KMS-11 (cell line): ENCODE measurements at regions not wholly inside any gene's neighbourhood (a gene's known extent, or its start where the extent isn't known, plus 50 kb on each side); places are given as distances from the start of the nearest gene placed in this dataset.

Source experiments
- H2AFZ ChIP-seq: fragments of 200-600 bp; sonication (generic); 2 replicates; pipeline ENCODE4 v1.6.1; 2016; ENCODE audit warnings: antibody characterized with exemption, mixed run types, low read depth
- H3K27ac ChIP-seq: fragments of 200-600 bp; sonication (generic); 2 replicates; pipeline ENCODE4 v1.6.1; 2016; ENCODE audit warnings: mild to moderate bottlenecking, mixed run types
- H3K27me3 ChIP-seq: fragments of 200-600 bp; sonication (generic); 2 replicates; pipeline ENCODE4 v1.6.1; 2017; ENCODE audit warnings: mild to moderate bottlenecking, low read depth, mixed run types, moderate library complexity; ENCODE audit not compliant: insufficient read depth
- H3K36me3 ChIP-seq: fragments of 200-600 bp; sonication (generic); 2 replicates; pipeline ENCODE4 v1.6.1; 2017; ENCODE audit warnings: mild to moderate bottlenecking, mixed run types; ENCODE audit not compliant: insufficient read depth
- H3K4me1 ChIP-seq: fragments of 200-600 bp; sonication (generic); 2 replicates; pipeline ENCODE4 v1.6.1; 2016; ENCODE audit warnings: mild to moderate bottlenecking, low read depth, mixed run types; ENCODE audit not compliant: poor library complexity, severe bottlenecking
- H3K4me2 ChIP-seq: fragments of 200-600 bp; sonication (generic); 2 replicates; pipeline ENCODE4 v1.7.0; 2016; ENCODE audit warnings: mild to moderate bottlenecking, mixed run types
- H3K4me3 ChIP-seq: fragments of 200-600 bp; sonication (generic); IDR thresholded peaks from 2 replicates; pipeline ENCODE4 v1.6.1; 2017; ENCODE audit warnings: low read depth, low read length, mixed read lengths; ENCODE audit not compliant: insufficient read depth
- H3K79me2 ChIP-seq: fragments of 200-600 bp; sonication (generic); 2 replicates; pipeline ENCODE4 v1.6.1; 2016; ENCODE audit warnings: low read depth, mixed run types; ENCODE audit not compliant: insufficient read depth
- H3K9ac ChIP-seq: fragments of 200-600 bp; sonication (generic); 2 replicates; pipeline ENCODE4 v1.6.1; 2016; ENCODE audit warnings: mild to moderate bottlenecking, mixed run types
- H4K20me1 ChIP-seq: fragments of 200-600 bp; sonication (generic); 2 replicates; pipeline ENCODE4 v1.6.1; 2016; ENCODE audit warnings: mild to moderate bottlenecking, mixed run types; ENCODE audit not compliant: insufficient read depth
- TF ChIP-seq, protein P1 (sequence below): fragments of 200-600 bp; sonication (generic); conservative IDR thresholded peaks from 2 replicates; pipeline ENCODE4 v1.6.1; 2017; ENCODE audit warnings: low read depth, mild to moderate bottlenecking, antibody characterized with exemption, low read length, moderate library complexity, mixed read lengths

DNA sequence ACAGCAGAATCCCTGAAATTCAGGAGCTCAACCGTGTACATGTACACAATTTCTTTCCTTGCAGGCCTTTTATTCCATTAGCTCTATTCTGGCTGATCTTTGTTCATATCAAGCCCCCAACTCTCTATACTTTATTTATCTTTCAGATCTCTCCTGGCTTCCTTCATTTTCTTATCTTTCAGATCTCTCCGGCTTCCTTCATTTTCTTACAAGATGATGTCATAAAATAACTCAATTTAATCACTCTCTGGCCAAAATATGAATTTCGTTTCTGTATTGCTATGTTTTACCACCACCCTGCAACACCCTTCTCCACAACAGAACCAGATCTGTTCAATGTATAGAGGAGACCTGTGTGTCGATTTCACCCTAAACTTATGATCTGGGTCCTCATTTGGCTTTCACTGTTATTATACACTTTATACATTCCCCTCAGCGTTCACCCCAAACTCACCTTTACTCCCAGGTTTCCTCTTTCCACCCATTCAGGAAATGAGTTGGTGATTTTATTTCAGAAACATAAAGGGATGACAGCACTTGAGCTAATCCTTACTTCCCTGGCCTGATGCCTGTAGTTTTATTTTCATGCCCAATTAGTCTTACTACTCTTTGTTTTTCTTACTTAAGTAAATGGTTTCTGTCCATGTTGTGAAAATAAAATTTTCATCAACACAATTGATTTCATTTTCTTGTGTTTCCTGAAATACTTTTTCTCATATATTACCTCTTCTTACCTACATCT, 195.5 kb downstream of the BCHE start:
- TF ChIP-seq, protein P1, sequence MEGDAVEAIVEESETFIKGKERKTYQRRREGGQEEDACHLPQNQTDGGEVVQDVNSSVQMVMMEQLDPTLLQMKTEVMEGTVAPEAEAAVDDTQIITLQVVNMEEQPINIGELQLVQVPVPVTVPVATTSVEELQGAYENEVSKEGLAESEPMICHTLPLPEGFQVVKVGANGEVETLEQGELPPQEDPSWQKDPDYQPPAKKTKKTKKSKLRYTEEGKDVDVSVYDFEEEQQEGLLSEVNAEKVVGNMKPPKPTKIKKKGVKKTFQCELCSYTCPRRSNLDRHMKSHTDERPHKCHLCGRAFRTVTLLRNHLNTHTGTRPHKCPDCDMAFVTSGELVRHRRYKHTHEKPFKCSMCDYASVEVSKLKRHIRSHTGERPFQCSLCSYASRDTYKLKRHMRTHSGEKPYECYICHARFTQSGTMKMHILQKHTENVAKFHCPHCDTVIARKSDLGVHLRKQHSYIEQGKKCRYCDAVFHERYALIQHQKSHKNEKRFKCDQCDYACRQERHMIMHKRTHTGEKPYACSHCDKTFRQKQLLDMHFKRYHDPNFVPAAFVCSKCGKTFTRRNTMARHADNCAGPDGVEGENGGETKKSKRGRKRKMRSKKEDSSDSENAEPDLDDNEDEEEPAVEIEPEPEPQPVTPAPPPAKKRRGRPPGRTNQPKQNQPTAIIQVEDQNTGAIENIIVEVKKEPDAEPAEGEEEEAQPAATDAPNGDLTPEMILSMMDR, result no peak
- Histone ChIP-seq H3K9ac (no peak overlapping the region), H2AFZ (no peak overlapping the region), H3K27me3 (no peaks in the 10 kb centered on the region), H4K20me1 (no peaks in the 10 kb centered on the region), H3K4me2 (no peak overlapping the region), H3K36me3 (no peaks in the 10 kb centered on the region), H3K4me1 (peaks cover 21% of the 10 kb centered on the region), H3K79me2 (no peaks in the 10 kb centered on the region), H3K27ac (no peak overlapping the region), H3K4me3 (no peak overlapping the region)

DNA sequence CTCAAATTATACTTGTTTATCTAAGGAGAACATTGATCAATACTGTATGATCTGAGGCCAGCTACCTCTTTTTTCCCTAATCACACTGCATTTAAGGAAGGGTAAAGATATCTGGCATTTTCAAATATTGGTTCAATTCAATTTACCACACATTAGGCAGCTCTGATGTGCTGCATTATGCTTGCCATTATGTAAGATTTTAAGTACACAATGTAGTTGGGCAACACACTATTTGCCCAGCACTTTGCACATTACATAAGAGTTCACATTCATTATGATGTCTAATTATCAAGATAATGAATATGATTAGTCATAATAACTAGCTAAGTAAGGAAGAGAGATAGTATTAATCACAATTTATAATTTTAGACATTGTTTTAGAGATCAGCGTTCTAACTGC, 196.3 kb downstream of the BCHE start:
- Histone ChIP-seq H3K27ac (no peak overlapping the region), H3K9ac (no peak overlapping the region), H3K36me3 (no peaks in the 10 kb centered on the region), H3K27me3 (no peaks in the 10 kb centered on the region), H3K4me2 (no peak overlapping the region), H3K4me1 (peaks cover 21% of the 10 kb centered on the region), H4K20me1 (no peaks in the 10 kb centered on the region), H3K4me3 (no peak overlapping the region), H3K79me2 (no peaks in the 10 kb centered on the region), H2AFZ (no peak overlapping the region)
- TF ChIP-seq, protein P1, result no peak

DNA sequence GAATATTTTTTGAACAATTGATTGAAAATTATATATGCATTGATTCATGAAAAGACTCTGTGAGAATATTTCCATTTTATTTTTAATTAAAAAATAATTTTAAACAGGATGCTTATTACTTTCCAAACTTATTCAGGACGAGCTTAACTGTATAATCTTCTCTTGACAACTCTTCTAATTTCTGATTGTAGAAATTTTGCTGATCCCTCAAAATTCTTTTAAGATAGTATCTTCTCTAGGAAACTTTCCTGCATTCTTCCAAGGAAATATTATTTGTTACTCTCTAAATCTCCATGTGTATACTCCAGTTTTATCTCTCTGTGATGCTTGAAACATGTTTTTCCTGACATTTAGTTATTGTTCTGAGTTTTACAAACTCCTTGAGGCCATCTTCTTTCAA, 197.2 kb downstream of the BCHE start:
- Histone ChIP-seq H3K27me3 (no peaks in the 10 kb centered on the region), H3K4me2 (no peak overlapping the region), H2AFZ (no peak overlapping the region), H3K36me3 (no peaks in the 10 kb centered on the region), H4K20me1 (no peaks in the 10 kb centered on the region), H3K4me3 (no peak overlapping the region), H3K27ac (no peak overlapping the region), H3K9ac (no peak overlapping the region), H3K4me1 (peaks cover 21% of the 10 kb centered on the region), H3K79me2 (no peaks in the 10 kb centered on the region)
- TF ChIP-seq, protein P1, result no peak

DNA sequence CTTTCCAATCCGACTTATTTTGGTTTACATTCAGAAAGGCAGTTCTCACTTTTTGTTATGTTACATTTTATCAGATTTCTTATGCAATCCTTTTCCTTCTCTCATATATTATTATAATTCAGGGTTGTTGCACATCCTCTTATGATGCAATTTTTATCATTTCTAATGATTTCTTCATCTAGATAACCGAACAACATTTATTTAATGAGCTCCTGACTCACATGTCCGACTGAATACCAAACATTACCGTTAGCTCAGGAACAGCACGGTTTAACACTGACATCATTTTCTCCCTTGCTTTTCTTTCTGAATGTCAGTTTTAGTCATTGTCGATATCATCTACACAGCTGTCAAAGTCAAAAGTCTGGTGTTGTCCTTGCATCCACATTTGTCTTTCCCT, 199.2 kb downstream of the BCHE start:
- Histone ChIP-seq H3K27ac (no peak overlapping the region), H2AFZ (no peak overlapping the region), H3K9ac (no peak overlapping the region)

More for the DNA sequence above, 199.2 kb downstream of the BCHE start:
- Histone ChIP-seq H3K4me2 (no peak overlapping the region), H3K27me3 (no peaks in the 10 kb centered on the region), H3K4me1 (peaks cover 5% of the 10 kb centered on the region), H3K36me3 (no peaks in the 10 kb centered on the region), H3K79me2 (no peaks in the 10 kb centered on the region), H3K4me3 (no peak overlapping the region), H4K20me1 (no peaks in the 10 kb centered on the region)
- TF ChIP-seq, protein P1, result no peak
